Glomerular visceral epithelial cell (primary cell): ENCODE measurements at regions not wholly inside any gene's neighbourhood (a gene's known extent, or its start where the extent isn't known, plus 50 kb on each side); places are given as distances from the start of the nearest gene placed in this dataset.

Experiments used
- DNase-seq: peaks from one replicate; pipeline ENCODE4 v3.0.0-alpha.2; 2016; ENCODE audit errors: extremely low spot score

GRCh38 chr7:145276118-145276517 lies 440.3 kb upstream of the TPK1 start:
- no peak for DNase-seq

DNA sequence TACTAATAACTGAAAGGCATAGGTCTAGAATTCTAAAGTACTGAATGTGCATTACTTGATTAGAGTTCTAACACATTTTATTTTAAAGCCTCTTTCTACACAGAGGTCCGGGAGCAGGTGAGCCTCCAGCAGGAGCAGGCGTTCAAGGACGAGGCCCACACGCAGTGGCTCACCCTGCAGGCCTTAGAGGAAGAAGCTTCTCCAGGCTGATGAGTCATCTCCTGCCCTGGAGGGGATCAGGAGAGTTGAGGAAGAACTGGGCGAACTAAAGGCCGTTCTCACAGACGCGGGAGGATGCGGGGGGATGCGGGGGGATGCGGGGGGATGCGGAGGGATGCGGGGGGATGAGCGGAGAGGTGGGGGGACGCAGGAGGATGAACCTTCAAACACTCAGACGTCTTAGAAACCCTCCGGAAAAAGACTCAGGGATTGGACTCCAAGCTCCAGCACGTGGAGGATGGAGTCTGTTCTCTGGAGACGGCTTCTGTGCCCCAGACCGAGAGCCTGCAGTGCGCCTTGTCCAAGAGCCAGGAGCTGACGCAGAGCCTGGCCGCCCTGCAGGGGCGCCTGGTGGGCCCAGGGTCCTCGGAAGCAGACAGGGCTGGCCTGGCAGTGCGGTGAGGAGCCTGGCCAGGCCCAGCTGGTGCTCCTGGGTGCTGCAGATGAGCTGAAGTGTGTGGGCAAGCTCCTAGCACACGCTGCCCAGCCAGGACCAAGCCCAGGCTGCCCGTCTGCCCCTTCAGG lies 433.7 kb upstream of the TPK1 start:
- DNase-seq = no peak

GRCh38 chr7:145265180-145265579 lies 429.3 kb upstream of the TPK1 start:
- no peak for DNase-seq

DNA sequence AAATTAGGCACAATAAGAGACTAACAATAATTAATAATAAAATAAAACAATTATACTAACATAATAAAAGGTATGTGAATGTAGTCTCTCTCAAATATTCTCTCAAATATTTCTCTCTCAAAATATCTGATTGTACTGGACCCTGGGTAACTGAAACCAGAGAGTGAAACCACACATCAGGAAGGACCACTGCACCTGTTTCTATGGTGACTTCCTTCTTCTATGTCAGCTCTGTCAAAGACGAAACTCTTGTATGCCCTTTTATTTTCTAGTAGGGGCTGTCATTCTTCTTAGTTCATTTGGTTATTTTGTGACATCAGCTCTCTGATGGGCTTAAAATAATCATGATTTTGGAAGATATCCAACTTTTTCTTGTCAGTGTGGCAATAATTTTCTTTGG lies 428.0 kb upstream of the TPK1 start:
- DNase-seq = no peak

- no peak for DNase-seq
Observed at GRCh38 chr7:145252031-145252430, 416.2 kb upstream of the TPK1 start.

GRCh38 chr7:145224775-145225174 lies 388.9 kb upstream of the TPK1 start:
- no peak for DNase-seq

DNA sequence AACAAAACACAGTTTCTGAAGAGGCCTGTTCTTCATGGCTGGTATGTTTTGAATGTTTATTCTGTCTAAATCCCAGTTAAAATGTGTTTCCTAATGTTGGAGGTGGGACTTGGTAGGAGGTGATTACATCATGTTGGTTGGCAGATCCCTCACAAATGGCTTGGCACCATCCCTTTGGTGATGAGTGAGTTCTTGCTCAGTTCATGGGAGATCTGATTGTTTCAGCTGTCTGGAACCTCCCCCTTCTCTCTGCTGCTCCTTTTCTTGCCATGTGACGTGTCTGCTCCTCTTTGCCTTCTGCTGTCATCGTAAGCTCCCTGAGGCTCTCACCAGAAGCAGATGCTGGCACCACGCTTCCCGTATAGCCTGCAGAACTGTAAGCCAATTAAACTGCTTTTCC lies 383.6 kb upstream of the TPK1 start:
- no peak for DNase-seq

DNA sequence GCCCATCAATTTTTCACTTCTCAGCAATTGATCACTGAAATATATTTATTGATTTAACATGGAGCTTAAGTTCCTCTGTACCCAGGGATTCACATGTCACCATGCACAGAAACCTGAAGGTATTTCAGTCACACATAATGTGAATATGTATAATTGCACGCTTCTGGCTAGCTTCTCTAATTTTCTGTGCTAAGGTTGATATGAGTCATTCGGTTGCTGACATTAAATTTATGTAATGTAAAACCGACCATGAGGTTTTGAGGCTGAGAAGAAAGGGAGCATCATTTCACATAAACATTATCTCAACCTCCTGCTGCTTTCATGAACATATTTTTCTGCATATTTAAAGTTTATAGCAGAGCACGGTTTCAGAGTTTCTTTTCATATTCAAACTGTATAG lies 381.0 kb upstream of the TPK1 start:
- DNase-seq = no peak

- DNase-seq = no peak
Observed at GRCh38 chr7:145212050-145212449, 376.2 kb upstream of the TPK1 start.

GRCh38 chr7:145211211-145211610 lies 375.4 kb upstream of the TPK1 start:
- no peak for DNase-seq

DNA sequence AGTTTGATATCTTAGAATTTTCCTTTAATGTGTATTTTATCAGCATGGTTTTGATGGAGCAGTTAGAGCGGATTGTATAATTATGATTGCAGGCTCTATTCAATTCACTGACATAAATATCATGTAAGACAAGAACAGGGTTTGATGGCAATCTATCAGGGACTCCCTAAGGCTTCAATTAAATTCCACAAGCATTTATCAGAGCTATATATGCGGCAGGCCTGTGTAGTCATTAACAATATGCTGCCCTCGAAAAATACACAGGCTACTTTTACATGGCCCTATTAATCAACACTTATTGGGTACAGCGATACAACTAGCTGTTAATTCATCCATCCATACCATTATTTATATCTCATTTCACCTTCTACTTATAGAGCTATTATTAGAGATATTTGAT lies 358.1 kb upstream of the TPK1 start:
- no peak for DNase-seq

DNA sequence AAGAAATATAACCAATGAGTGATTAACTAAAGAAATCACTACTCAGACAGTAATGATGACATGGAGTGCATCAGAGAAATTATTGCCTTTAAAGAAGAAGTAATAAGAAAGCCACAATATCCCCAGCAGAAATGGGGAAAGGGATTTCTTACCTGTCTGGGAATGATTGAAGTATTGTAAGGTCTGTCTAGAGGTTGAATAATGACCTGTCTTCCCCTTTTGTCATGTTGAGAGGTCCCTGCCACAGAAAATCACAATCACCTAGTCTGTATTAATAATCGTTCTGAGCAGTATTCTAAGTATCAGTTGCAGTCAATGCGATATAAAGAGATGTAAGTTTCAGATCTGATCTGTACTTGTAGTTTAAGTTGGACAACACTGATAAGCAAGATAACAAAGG lies 349.1 kb upstream of the TPK1 start:
- no peak for DNase-seq

DNA sequence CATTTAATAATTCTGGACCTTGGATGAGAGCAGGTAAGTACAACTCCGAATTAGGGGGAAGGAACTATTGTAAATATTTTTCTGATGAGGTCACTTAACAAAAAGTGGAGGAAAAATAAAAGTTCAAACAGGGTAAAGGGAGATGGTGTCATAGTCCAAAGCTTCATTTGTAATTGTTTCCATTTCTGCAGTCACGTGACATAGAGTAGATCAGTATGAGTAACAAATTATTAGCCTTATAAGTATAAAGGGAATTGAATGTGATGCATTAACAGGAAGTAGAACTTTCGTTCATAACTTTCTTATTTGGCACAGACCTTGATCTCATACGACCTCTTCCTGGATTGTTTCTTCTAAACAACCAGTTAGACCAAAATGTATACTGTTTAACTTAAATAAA lies 347.2 kb upstream of the TPK1 start:
- DNase-seq = no peak

DNA sequence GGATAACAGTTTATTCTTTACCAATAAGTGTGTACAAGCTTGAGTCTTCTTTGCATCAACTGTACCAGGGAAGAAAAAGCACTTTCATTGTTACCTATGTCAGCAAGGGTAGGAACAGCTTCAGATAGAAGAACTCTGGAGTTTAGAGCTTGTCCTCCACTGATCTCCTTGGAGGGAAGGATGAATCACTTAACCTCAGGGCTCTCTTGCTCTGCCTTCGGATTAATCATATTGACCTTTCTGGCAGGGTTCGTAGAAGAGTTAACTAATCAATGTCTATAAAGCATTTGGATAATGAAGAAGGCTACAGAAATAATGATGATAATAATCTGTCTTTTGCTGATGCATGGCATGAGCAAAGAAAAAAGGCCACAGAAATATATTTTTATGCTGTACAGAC lies 339.5 kb upstream of the TPK1 start:
- no peak for DNase-seq

- no peak for DNase-seq
Observed at GRCh38 chr7:145169908-145170307, 334.1 kb upstream of the TPK1 start.

DNA sequence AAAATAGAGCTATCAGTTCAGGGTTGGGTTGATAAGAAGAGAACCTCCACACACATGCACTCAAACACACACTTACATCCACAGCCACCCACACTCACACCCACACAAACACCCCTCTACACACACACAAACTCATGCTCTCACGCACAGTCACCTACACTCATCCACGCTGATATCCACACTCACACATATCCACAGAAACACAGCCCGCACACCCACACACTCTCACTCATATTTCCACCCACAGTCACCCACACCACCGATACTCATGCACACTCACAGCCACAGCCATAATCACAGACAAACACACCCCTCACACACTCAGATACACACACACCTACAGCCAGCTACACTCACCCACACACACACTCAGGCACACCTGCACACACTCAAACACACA lies 333.0 kb upstream of the TPK1 start:
- no peak for DNase-seq

- DNase-seq = no peak
Observed at GRCh38 chr7:145168427-145168826, 332.6 kb upstream of the TPK1 start.

GRCh38 chr7:145156834-145157233 lies 321.0 kb upstream of the TPK1 start:
- DNase-seq = no peak

- no peak for DNase-seq
Observed at GRCh38 chr7:145152589-145152988, 316.7 kb upstream of the TPK1 start.

GRCh38 chr7:145151676-145152075 lies 315.8 kb upstream of the TPK1 start:
- DNase-seq = no peak

- no peak for DNase-seq
Observed at GRCh38 chr7:145147865-145148264, 312.0 kb upstream of the TPK1 start.

GRCh38 chr7:145143685-145144084 lies 307.8 kb upstream of the TPK1 start:
- no peak for DNase-seq

GRCh38 chr7:145134377-145134776 lies 298.5 kb upstream of the TPK1 start:
- no peak for DNase-seq

GRCh38 chr7:145123502-145123901 lies 287.6 kb upstream of the TPK1 start:
- DNase-seq = no peak
